ENCODE measurements at regions not wholly inside any gene's neighbourhood (a gene's known extent, or its start where the extent isn't known, plus 50 kb on each side); places are given as distances from the start of the nearest gene placed in this dataset.

DNA sequence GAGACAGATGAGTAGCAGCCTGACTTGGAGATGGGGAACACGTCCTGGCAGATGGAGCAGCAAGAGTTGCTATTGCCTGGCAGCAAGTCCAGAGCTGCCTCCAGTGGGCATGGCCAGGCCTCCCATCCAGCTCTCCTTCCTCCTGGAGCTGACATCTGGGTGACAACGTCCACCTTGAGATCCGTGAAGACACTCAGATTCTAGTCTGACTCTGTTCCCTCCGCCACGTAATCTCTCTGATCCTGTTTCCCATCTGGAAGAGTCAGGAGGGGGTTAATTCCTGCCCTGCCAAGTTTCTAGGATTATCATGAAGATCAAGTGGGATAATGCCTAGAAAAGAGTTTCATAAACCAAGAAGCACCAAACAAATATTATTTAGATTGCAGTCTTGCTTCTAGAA lies 65.3 kb upstream of the FAM181A start:
- TF ChIP-seq CTCF (IDR thresholded peaks at IDR 0.05) (no peak), POLR2A (IDR thresholded peaks at IDR 0.05; ENCODE audit: low read length) (no peak), E2F6 (IDR thresholded peaks at IDR 0.05; ENCODE audit: borderline replicate concordance, low read depth) (no peak), HOXB5 (CRISPR knock-in tag; IDR thresholded peaks at IDR 0.05) (no peak), RCOR1 (IDR thresholded peaks at IDR 0.05; ENCODE audit: low read depth, low read length) (no peak), MAFK (IDR thresholded peaks at IDR 0.05; ENCODE audit: partially characterized antibody) (no peak), RFX5 (IDR thresholded peaks at IDR 0.05) (no peak), ZFP36 (IDR thresholded peaks at IDR 0.05; ENCODE audit: borderline replicate concordance, partially characterized antibody) (no peak), SMC3 (IDR thresholded peaks at IDR 0.05) (no peak), RAD21 (conservative IDR thresholded peaks at IDR 0.05 in 1 of 2, IDR thresholded peaks at IDR 0.05 in 1 of 2) (no peak)

Data from A549 (cell line).